ENCODE measurements at regions not wholly inside any gene's neighbourhood (a gene's known extent, or its start where the extent isn't known, plus 50 kb on each side); places are given as distances from the start of the nearest gene placed in this dataset.

- TF ChIP-seq CTCF (IDR thresholded peaks at IDR 0.05; ENCODE audit: low read depth, low read length): no peak
- TF ChIP-seq EZH2phosphoT487 (IDR thresholded peaks at IDR 0.05; ENCODE audit: low read depth): no peak
Measured at GRCh38 chr3:161977063-161977462, 480.5 kb downstream of the OTOL1 start.

All from OCI-LY3 (cell line).